ENCODE measurements at regions not wholly inside any gene's neighbourhood (a gene's known extent, or its start where the extent isn't known, plus 50 kb on each side); places are given as distances from the start of the nearest gene placed in this dataset.

GRCh38 chr10:21297603-21298383, 227.7 kb downstream of the SKIDA1 start:
- TF ChIP-seq POLR2A (IDR thresholded peaks at IDR 0.05; ENCODE audit: low read depth, low read length), result no peak
- TF ChIP-seq PAX5 (IDR thresholded peaks at IDR 0.05; ENCODE audit: insufficient read depth, low read length, severe bottlenecking), result no peak
- no peak for TF ChIP-seq POLR2AphosphoS5 (IDR thresholded peaks at IDR 0.05; ENCODE audit: low read depth, low read length)
- no peak for TF ChIP-seq TAF1 (IDR thresholded peaks at IDR 0.05; ENCODE audit: low read depth, low read length)

All from GM12891 (cell line).